ENCODE measurements at regions not wholly inside any gene's neighbourhood (a gene's known extent, or its start where the extent isn't known, plus 50 kb on each side); places are given as distances from the start of the nearest gene placed in this dataset.

- no peak for DNase-seq (ENCODE audit: low spot score)
- no peak for TF ChIP-seq CTCF (IDR thresholded peaks at IDR 0.05; ENCODE audit: borderline replicate concordance, control extremely low read depth, extremely low read depth, insufficient read depth, missing control alignments)
- in situ Hi-C loops (cut with MboI; ENCODE audit: low sequenced_read_pairs, unreplicated experiment): no loop called here
Measured at GRCh38 chr5:17001428-17001827, 65.3 kb upstream of the MYO10 start.

GRCh38 chr5:17004441-17005106, 68.5 kb upstream of the MYO10 start:
- TF ChIP-seq CTCF (IDR thresholded peaks at IDR 0.05; ENCODE audit: borderline replicate concordance, control extremely low read depth, extremely low read depth, insufficient read depth, missing control alignments): no peak
- in situ Hi-C loops (cut with MboI; ENCODE audit: low sequenced_read_pairs, unreplicated experiment): no loop called here
- no peak for DNase-seq (ENCODE audit: low spot score)

GRCh38 chr5:17005107-17005828, 69.2 kb upstream of the MYO10 start:
- in situ Hi-C loops (cut with MboI; ENCODE audit: low sequenced_read_pairs, unreplicated experiment): no loop called here
- no peak for TF ChIP-seq CTCF (IDR thresholded peaks at IDR 0.05; ENCODE audit: borderline replicate concordance, control extremely low read depth, extremely low read depth, insufficient read depth, missing control alignments)
- no peak for DNase-seq (ENCODE audit: low spot score)

GRCh38 chr5:17012289-17012688, 76.2 kb upstream of the MYO10 start:
- no peak for TF ChIP-seq CTCF (IDR thresholded peaks at IDR 0.05; ENCODE audit: borderline replicate concordance, control extremely low read depth, extremely low read depth, insufficient read depth, missing control alignments)
- in situ Hi-C loops (cut with MboI; ENCODE audit: low sequenced_read_pairs, unreplicated experiment): no loop called here
- DNase-seq (ENCODE audit: low spot score): no peak

- in situ Hi-C loops (cut with MboI; ENCODE audit: low sequenced_read_pairs, unreplicated experiment): no loop called here
- no peak for TF ChIP-seq CTCF (IDR thresholded peaks at IDR 0.05; ENCODE audit: borderline replicate concordance, control extremely low read depth, extremely low read depth, insufficient read depth, missing control alignments)
- DNase-seq (ENCODE audit: low spot score): no peak
Measured at GRCh38 chr5:17014686-17015085, 78.6 kb upstream of the MYO10 start.

GRCh38 chr5:17018871-17019270, 82.8 kb upstream of the MYO10 start:
- DNase-seq (ENCODE audit: low spot score): no peak
- in situ Hi-C loops (cut with MboI; ENCODE audit: low sequenced_read_pairs, unreplicated experiment): no loop called here
- no peak for TF ChIP-seq CTCF (IDR thresholded peaks at IDR 0.05; ENCODE audit: borderline replicate concordance, control extremely low read depth, extremely low read depth, insufficient read depth, missing control alignments)
